ENCODE measurements at regions not wholly inside any gene's neighbourhood (a gene's known extent, or its start where the extent isn't known, plus 50 kb on each side); places are given as distances from the start of the nearest gene placed in this dataset.

DNA sequence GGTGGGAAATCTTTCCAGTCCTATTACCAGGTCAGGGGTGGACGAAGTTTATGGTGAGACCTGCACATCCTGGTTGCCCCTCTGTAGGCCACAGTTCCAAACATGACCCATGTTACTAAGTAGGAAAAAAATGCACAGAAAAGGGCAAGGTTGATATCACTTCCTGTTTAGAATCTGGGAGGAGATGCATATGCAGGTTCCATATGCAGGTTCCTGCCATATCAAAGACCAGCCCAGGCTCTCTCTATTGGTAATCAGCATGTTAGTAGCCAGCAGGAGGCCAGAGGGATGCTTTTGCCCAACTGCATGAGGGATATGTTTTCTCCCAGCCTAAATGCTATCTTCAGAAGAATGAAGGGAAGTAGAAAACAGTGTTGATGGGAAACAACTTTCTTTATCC lies 657.2 kb downstream of the ANKRD50 start:
- TF ChIP-seq, protein P1, sequence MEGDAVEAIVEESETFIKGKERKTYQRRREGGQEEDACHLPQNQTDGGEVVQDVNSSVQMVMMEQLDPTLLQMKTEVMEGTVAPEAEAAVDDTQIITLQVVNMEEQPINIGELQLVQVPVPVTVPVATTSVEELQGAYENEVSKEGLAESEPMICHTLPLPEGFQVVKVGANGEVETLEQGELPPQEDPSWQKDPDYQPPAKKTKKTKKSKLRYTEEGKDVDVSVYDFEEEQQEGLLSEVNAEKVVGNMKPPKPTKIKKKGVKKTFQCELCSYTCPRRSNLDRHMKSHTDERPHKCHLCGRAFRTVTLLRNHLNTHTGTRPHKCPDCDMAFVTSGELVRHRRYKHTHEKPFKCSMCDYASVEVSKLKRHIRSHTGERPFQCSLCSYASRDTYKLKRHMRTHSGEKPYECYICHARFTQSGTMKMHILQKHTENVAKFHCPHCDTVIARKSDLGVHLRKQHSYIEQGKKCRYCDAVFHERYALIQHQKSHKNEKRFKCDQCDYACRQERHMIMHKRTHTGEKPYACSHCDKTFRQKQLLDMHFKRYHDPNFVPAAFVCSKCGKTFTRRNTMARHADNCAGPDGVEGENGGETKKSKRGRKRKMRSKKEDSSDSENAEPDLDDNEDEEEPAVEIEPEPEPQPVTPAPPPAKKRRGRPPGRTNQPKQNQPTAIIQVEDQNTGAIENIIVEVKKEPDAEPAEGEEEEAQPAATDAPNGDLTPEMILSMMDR (IDR thresholded peaks at IDR 0.05; ENCODE audit: poor library complexity, severe bottlenecking): no peak
- TF ChIP-seq POLR2AphosphoS5 (IDR thresholded peaks at IDR 0.05): no peak
- TF ChIP-seq, protein P2, sequence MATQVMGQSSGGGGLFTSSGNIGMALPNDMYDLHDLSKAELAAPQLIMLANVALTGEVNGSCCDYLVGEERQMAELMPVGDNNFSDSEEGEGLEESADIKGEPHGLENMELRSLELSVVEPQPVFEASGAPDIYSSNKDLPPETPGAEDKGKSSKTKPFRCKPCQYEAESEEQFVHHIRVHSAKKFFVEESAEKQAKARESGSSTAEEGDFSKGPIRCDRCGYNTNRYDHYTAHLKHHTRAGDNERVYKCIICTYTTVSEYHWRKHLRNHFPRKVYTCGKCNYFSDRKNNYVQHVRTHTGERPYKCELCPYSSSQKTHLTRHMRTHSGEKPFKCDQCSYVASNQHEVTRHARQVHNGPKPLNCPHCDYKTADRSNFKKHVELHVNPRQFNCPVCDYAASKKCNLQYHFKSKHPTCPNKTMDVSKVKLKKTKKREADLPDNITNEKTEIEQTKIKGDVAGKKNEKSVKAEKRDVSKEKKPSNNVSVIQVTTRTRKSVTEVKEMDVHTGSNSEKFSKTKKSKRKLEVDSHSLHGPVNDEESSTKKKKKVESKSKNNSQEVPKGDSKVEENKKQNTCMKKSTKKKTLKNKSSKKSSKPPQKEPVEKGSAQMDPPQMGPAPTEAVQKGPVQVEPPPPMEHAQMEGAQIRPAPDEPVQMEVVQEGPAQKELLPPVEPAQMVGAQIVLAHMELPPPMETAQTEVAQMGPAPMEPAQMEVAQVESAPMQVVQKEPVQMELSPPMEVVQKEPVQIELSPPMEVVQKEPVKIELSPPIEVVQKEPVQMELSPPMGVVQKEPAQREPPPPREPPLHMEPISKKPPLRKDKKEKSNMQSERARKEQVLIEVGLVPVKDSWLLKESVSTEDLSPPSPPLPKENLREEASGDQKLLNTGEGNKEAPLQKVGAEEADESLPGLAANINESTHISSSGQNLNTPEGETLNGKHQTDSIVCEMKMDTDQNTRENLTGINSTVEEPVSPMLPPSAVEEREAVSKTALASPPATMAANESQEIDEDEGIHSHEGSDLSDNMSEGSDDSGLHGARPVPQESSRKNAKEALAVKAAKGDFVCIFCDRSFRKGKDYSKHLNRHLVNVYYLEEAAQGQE (IDR thresholded peaks at IDR 0.05; ENCODE audit: borderline replicate concordance): no peak
- no peak for TF ChIP-seq EZH2 (IDR thresholded peaks at IDR 0.05; ENCODE audit: borderline replicate concordance, insufficient read depth, low read length, poor library complexity, severe bottlenecking)

Measured in neural cell (in vitro differentiated cells).